Umbilical cord (tissue), 1 donor: ENCODE measurements at regions not wholly inside any gene's neighbourhood (a gene's known extent, or its start where the extent isn't known, plus 50 kb on each side); places are given as distances from the start of the nearest gene placed in this dataset.
"Not testable (repeated sequence)": the region's sequence is repeated elsewhere in the genome, so short reads cannot be mapped to it uniquely, and the experiment has no call there.

Experiments
- DNase-seq: peaks from one replicate; pipeline ENCODE4 v3.0.0-alpha.2; 2015; ENCODE audit warnings: low spot score

GRCh38 chr2:15751477-15751876, 159.8 kb downstream of the DDX1 start:
- DNase-seq: no peak

GRCh38 chr2:15752552-15753232, 161.0 kb downstream of the DDX1 start:
- DNase-seq: no peak

- no peak for DNase-seq
Measured at GRCh38 chr2:15753233-15753798, 161.6 kb downstream of the DDX1 start.

- DNase-seq: no peak
Measured at GRCh38 chr2:15753811-15754702, 162.4 kb downstream of the DDX1 start.

GRCh38 chr2:15754703-15755099, 163.0 kb downstream of the DDX1 start:
- no peak for DNase-seq

GRCh38 chr2:15755528-15755927, 163.9 kb downstream of the DDX1 start:
- DNase-seq: no peak

GRCh38 chr2:15756011-15756550, 164.4 kb downstream of the DDX1 start:
- DNase-seq: no peak

- no peak for DNase-seq
Measured at GRCh38 chr2:15756882-15757819, 165.5 kb downstream of the DDX1 start.

- no peak for DNase-seq
Measured at GRCh38 chr2:15757820-15758586, 166.3 kb downstream of the DDX1 start.

- DNase-seq: no peak
Measured at GRCh38 chr2:15758848-15759247, 167.2 kb downstream of the DDX1 start.

GRCh38 chr2:15759385-15759784, 167.7 kb downstream of the DDX1 start:
- DNase-seq: no peak

GRCh38 chr2:15759791-15760190, 168.1 kb downstream of the DDX1 start:
- DNase-seq: not testable (repeated sequence)

- DNase-seq: peak; percentile 50
Measured at GRCh38 chr2:15760232-15760910, 168.7 kb downstream of the DDX1 start.

- no peak for DNase-seq
Measured at GRCh38 chr2:15761056-15761455, 169.4 kb downstream of the DDX1 start.

- DNase-seq: no peak
Measured at GRCh38 chr2:15761910-15762309, 170.2 kb downstream of the DDX1 start.

- no peak for DNase-seq
Measured at GRCh38 chr2:15762449-15762848, 170.8 kb downstream of the DDX1 start.

GRCh38 chr2:15763106-15763821, 171.6 kb downstream of the DDX1 start:
- no peak for DNase-seq

GRCh38 chr2:15763822-15764682, 172.4 kb downstream of the DDX1 start:
- no peak for DNase-seq
